ENCODE measurements at regions not wholly inside any gene's neighbourhood (a gene's known extent, or its start where the extent isn't known, plus 50 kb on each side); places are given as distances from the start of the nearest gene placed in this dataset.
A peak's percentile ranks its signal among the peaks of the same experiment; 100 is the strongest.

DNA sequence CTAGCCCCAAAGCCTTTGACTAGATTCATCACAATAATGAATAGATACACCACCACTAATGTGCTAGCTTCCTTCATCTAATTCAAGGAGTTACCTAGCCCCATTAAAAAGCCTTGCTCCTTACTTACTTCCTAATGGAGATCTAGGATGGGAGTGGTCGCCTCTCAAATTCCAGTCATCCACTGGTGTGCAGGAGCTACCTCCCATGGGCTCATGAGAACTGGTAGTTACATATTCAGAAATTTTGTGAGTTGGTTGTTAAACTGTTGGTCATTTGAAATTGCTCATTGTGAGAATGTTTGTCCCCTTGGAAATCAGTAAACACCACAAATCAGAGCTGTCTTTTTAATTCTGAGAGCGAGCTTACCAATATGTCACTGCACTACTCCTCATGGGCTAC, 91.7 kb upstream of the GDNF start:
- ChIA-PET POLR2A (no interaction called here), CTCF (interaction anchor here (0.6 to 1.0 kb wide), 2 partner anchors 31 to 549 kb away, joined by 3 read pairs; no protein-coding TSS in a partner anchor)
- no peak overlapping the region for H3K4me3 ChIP-seq (ENCODE audit: low read depth, low read length)
- no peaks in the 10 kb centered on the region for H3K9me3 ChIP-seq (ENCODE audit: control insufficient read depth, insufficient read depth, low read depth, low read length)
- H3K27ac ChIP-seq (ENCODE audit: extremely low read depth, low read depth, low read length) = no peak overlapping the region
- H3K4me1 ChIP-seq (ENCODE audit: control insufficient read depth, insufficient read depth, low read length) = no peaks in the 10 kb centered on the region
- TF ChIP-seq ZNF837 (tag by site-specific recombination; IDR thresholded peaks at IDR 0.05) (no peak), FEZF1 (tag by site-specific recombination; IDR thresholded peaks at IDR 0.05) (no peak), ZNF639 (tag by site-specific recombination; IDR thresholded peaks at IDR 0.05) (no peak), ZNF596 (tag by site-specific recombination; IDR thresholded peaks at IDR 0.05) (no peak), ZNF175 (tag by site-specific recombination; IDR thresholded peaks at IDR 0.05) (no peak), BCL6B (tag by site-specific recombination; IDR thresholded peaks at IDR 0.05) (no peak), ZNF768 (tag by site-specific recombination; IDR thresholded peaks at IDR 0.05) (no peak), ZNF138 (tag by site-specific recombination; IDR thresholded peaks at IDR 0.05; ENCODE audit: borderline replicate concordance) (no peak), SP2 (tag by site-specific recombination; IDR thresholded peaks at IDR 0.05) (no peak), ZNF112 (tag by site-specific recombination; IDR thresholded peaks at IDR 0.05) (no peak), PATZ1 (tag by site-specific recombination; IDR thresholded peaks at IDR 0.05) (no peak)
- TF ChIP-seq, protein P1, sequence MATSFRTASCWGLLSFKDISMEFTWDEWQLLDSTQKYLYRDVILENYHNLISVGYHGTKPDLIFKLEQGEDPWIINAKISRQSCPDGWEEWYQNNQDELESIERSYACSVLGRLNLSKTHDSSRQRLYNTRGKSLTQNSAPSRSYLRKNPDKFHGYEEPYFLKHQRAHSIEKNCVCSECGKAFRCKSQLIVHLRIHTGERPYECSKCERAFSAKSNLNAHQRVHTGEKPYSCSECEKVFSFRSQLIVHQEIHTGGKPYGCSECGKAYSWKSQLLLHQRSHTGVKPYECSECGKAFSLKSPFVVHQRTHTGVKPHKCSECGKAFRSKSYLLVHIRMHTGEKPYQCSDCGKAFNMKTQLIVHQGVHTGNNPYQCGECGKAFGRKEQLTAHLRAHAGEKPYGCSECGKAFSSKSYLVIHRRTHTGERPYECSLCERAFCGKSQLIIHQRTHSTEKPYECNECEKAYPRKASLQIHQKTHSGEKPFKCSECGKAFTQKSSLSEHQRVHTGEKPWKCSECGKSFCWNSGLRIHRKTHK (tag by site-specific recombination; IDR thresholded peaks at IDR 0.05) = no peak
- H3K36me3 ChIP-seq (ENCODE audit: control insufficient read depth in 2 of 2, insufficient read depth in 1 of 2, low read length in 2 of 2) = no peaks in the 10 kb centered on the region

DNA sequence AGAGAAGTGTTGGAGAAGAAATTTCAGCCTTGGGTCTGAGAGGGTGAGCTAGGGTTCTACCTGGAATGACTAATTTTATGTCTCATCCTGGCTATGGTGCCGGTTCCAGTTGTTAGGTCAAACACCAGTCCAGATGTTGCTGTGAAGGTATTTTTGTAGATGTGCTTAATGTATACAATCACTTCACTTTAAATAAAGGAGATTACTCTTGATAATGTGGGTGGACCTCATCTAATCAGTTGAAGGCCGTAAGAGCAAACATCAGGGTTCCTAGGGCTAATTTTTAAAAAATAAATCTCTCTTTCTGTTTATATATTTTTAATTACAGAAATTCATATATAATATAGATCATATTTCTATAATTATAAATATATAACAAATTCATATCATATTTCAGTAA, 90.5 kb upstream of the GDNF start:
- CTCF ChIA-PET = interaction anchor here (1.0 kb wide), 1 partner anchor 207 kb away, joined by 3 read pairs; no protein-coding TSS in a partner anchor
- H3K36me3 ChIP-seq (ENCODE audit: control insufficient read depth in 2 of 2, insufficient read depth in 1 of 2, low read length in 2 of 2) = no peaks in the 10 kb centered on the region
- H3K27ac ChIP-seq (ENCODE audit: extremely low read depth, low read depth, low read length) = no peak overlapping the region
- H3K9me3 ChIP-seq (ENCODE audit: control insufficient read depth, insufficient read depth, low read depth, low read length) = no peaks in the 10 kb centered on the region
- TF ChIP-seq ZNF792 (tag by site-specific recombination; IDR thresholded peaks at IDR 0.05) (no peak), ZNF10 (tag by site-specific recombination; IDR thresholded peaks at IDR 0.05) (peak; percentile 81; the same call in 1 of the 2 replicates), ZNF184 (tag by site-specific recombination; IDR thresholded peaks at IDR 0.05) (no peak), ZNF350 (tag by site-specific recombination; IDR thresholded peaks at IDR 0.05) (no peak), SETDB1 (IDR thresholded peaks at IDR 0.05; ENCODE audit: insufficient read length, low read length) (no peak), ZNF623 (tag by site-specific recombination; IDR thresholded peaks at IDR 0.05) (no peak)
- TF ChIP-seq, protein P2, sequence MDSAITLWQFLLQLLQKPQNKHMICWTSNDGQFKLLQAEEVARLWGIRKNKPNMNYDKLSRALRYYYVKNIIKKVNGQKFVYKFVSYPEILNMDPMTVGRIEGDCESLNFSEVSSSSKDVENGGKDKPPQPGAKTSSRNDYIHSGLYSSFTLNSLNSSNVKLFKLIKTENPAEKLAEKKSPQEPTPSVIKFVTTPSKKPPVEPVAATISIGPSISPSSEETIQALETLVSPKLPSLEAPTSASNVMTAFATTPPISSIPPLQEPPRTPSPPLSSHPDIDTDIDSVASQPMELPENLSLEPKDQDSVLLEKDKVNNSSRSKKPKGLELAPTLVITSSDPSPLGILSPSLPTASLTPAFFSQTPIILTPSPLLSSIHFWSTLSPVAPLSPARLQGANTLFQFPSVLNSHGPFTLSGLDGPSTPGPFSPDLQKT (IDR thresholded peaks at IDR 0.05; ENCODE audit: borderline replicate concordance, low read depth, low read length) = no peak
- POLR2A ChIA-PET = no interaction called here
- no peaks in the 10 kb centered on the region for H3K4me1 ChIP-seq (ENCODE audit: control insufficient read depth, insufficient read depth, low read length)
- no peak overlapping the region for H3K4me3 ChIP-seq (ENCODE audit: low read depth, low read length)

Measured in HEK293 (cell line).